Lower lobe of right lung (tissue), 2 donors: ENCODE measurements at regions not wholly inside any gene's neighbourhood (a gene's known extent, or its start where the extent isn't known, plus 50 kb on each side); places are given as distances from the start of the nearest gene placed in this dataset.

ENCODE experiments used
- ATAC-seq, 2 donors: fragments of 200-7000 bp; cut with Tn5 transposase; one replicate each; pipeline ENCODE4 v1.9.1; 2020 to 2022; ENCODE audit warnings: mild to moderate bottlenecking in 2 of 2, moderate library complexity in 2 of 2
- DNase-seq: peaks from one replicate; pipeline ENCODE4 v3.0.0-alpha.2; 2020
- H3K27ac ChIP-seq: fragments of 200-600 bp; one replicate; pipeline ENCODE4 v1.8.0; 2022
- H3K27me3 ChIP-seq: fragments of 200-600 bp; one replicate; pipeline ENCODE4 v1.8.0; 2022; ENCODE audit warnings: low read depth
- H3K36me3 ChIP-seq: fragments of 200-600 bp; one replicate; pipeline ENCODE4 v1.8.0; 2022; ENCODE audit warnings: mild to moderate bottlenecking
- H3K4me1 ChIP-seq: fragments of 200-600 bp; one replicate; pipeline ENCODE4 v1.8.0; 2022
- H3K4me3 ChIP-seq: fragments of 200-600 bp; one replicate; pipeline ENCODE4 v1.8.0; 2022; ENCODE audit warnings: mild to moderate bottlenecking
- H3K9me3 ChIP-seq: fragments of 200-600 bp; one replicate; pipeline ENCODE4 v1.8.0; 2022
- CTCF ChIP-seq: fragments of 200-600 bp; IDR thresholded peaks from one replicate; pipeline ENCODE4 v1.8.0; 2022; ENCODE audit warnings: antibody characterized with exemption, mild to moderate bottlenecking
- intact Hi-C: fragments of 100-400 bp; cut with DNase I; formaldehyde crosslinking; loops from one replicate; pipeline ENCODE4 v1.11.0; 2022
- donor health status: DM: no; HTN: yes; CAD: no; lungs with severe emphysema.

- H3K4me3 ChIP-seq: no peak overlapping the region
- TF ChIP-seq CTCF: no peak
- no peaks in the 10 kb centered on the region for H3K27me3 ChIP-seq
- H3K9me3 ChIP-seq: no peaks in the 10 kb centered on the region
- DNase-seq (no peak), ATAC-seq (peak in 1 of 2 donors; percentile 30)
- peaks cover 9% of the 10 kb centered on the region for H3K4me1 ChIP-seq
- no peaks in the 10 kb centered on the region for H3K36me3 ChIP-seq
- no peak overlapping the region for H3K27ac ChIP-seq
- intact Hi-C loops: no loop called here
Observed at GRCh38 chr20:23179766-23180403, 93.8 kb upstream of the CD93 start.

GRCh38 chr20:23178806-23179205, 92.7 kb upstream of the CD93 start:
- no peaks in the 10 kb centered on the region for H3K9me3 ChIP-seq
- intact Hi-C loops: no loop called here
- H3K36me3 ChIP-seq: no peaks in the 10 kb centered on the region
- peak; percentile 52 for TF ChIP-seq CTCF
- ATAC-seq (peak; percentile 61 to 68), DNase-seq (no peak)
- H3K4me3 ChIP-seq: no peak overlapping the region
- H3K27ac ChIP-seq: no peak overlapping the region
- peaks cover 9% of the 10 kb centered on the region for H3K4me1 ChIP-seq
- H3K27me3 ChIP-seq: no peaks in the 10 kb centered on the region

- peaks cover 9% of the 10 kb centered on the region for H3K4me1 ChIP-seq
- DNase-seq: no peak
- no peak overlapping the region for H3K27ac ChIP-seq
- H3K4me3 ChIP-seq: no peak overlapping the region
- intact Hi-C loops: no loop called here
- no peaks in the 10 kb centered on the region for H3K27me3 ChIP-seq
- H3K9me3 ChIP-seq: no peaks in the 10 kb centered on the region
- no peak for ATAC-seq
- no peak for TF ChIP-seq CTCF
- H3K36me3 ChIP-seq: no peaks in the 10 kb centered on the region
Observed at GRCh38 chr20:23174821-23175220, 88.7 kb upstream of the CD93 start.

DNA sequence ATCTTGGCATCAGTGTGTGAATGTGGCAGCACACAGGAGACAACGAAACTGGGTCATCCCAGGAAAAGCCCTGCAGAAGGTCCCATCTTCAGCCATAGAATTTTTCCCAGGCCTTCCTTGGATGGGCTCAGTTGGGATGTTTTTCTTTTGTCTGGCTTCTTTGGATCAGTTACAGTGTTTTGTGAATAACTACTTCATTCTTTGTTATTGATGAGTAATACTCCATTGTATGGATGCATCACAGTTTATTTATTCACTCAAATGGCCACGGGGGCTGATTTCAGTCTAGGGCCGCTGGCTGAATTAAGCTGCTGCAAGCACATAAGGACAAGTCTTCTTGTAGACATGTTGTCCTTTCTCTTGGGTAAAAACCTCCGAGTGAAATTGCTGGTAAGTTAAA, 81.3 kb upstream of the CD93 start:
- ATAC-seq (no peak), DNase-seq (no peak)
- no peaks in the 10 kb centered on the region for H3K9me3 ChIP-seq
- no peak for TF ChIP-seq CTCF
- H3K4me1 ChIP-seq: peaks cover 6% of the 10 kb centered on the region
- no peak overlapping the region for H3K27ac ChIP-seq
- intact Hi-C loops: no loop called here
- no peaks in the 10 kb centered on the region for H3K27me3 ChIP-seq
- H3K36me3 ChIP-seq: no peaks in the 10 kb centered on the region
- no peak overlapping the region for H3K4me3 ChIP-seq

GRCh38 chr20:23166563-23166962, 80.4 kb upstream of the CD93 start:
- Histone ChIP-seq H3K36me3 (no peaks in the 10 kb centered on the region), H3K4me3 (no peak overlapping the region), H3K9me3 (no peaks in the 10 kb centered on the region), H3K27me3 (no peaks in the 10 kb centered on the region), H3K4me1 (peaks cover 15% of the 10 kb centered on the region), H3K27ac (no peak overlapping the region)
- TF ChIP-seq CTCF: no peak
- no peak for DNase-seq
- no peak for ATAC-seq
- intact Hi-C loops: no loop called here
